Stimulated activated CD4-positive, alpha-beta T cell treated with anti-CD3 and anti-CD28 coated beads, Interleukin-12 subunit alpha, Interleukin-12 subunit beta, amount 100 ng/mL, for 48 hours (primary cell): ENCODE measurements at regions not wholly inside any gene's neighbourhood (a gene's known extent, or its start where the extent isn't known, plus 50 kb on each side); places are given as distances from the start of the nearest gene placed in this dataset.

Source experiments
- DNase-seq, 3 donors: peaks; one replicate each; pipeline ENCODE4 v3.0.0-alpha.2; 2020; ENCODE audit warnings: low read depth in 2 of 3, low spot score in 1 of 3

GRCh38 chrX:149161435-149162088 lies 343.5 kb downstream of the IDS start:
- no peak for DNase-seq

GRCh38 chrX:149157976-149158375 lies 347.1 kb downstream of the IDS start:
- no peak for DNase-seq

- no peak for DNase-seq
Measured at GRCh38 chrX:149152941-149153340, 352.2 kb downstream of the IDS start.

GRCh38 chrX:149151805-149152757 lies 353.0 kb downstream of the IDS start:
- no peak for DNase-seq

- DNase-seq = no peak
Measured at GRCh38 chrX:149145845-149146285, 359.2 kb downstream of the IDS start.

GRCh38 chrX:149131774-149132173 lies 373.3 kb downstream of the IDS start:
- DNase-seq = no peak

GRCh38 chrX:149129767-149130166 lies 375.3 kb downstream of the IDS start:
- DNase-seq = no peak

- no peak for DNase-seq
Measured at GRCh38 chrX:149124526-149125108, 380.5 kb downstream of the IDS start.

GRCh38 chrX:149121206-149121920 lies 383.7 kb downstream of the IDS start:
- no peak for DNase-seq

GRCh38 chrX:149120459-149120858 lies 384.6 kb downstream of the IDS start:
- DNase-seq = no peak

- no peak for DNase-seq
Measured at GRCh38 chrX:149114874-149115273, 390.2 kb downstream of the IDS start.

GRCh38 chrX:149114001-149114400 lies 391.1 kb downstream of the IDS start:
- no peak for DNase-seq

GRCh38 chrX:149097786-149098185 lies 407.3 kb downstream of the IDS start:
- DNase-seq = no peak

- no peak for DNase-seq
Measured at GRCh38 chrX:149092179-149092578, 412.9 kb downstream of the IDS start.

- no peak for DNase-seq
Measured at GRCh38 chrX:149079805-149080406, 425.2 kb downstream of the IDS start.

GRCh38 chrX:149074398-149074797 lies 430.7 kb downstream of the IDS start:
- no peak for DNase-seq

- no peak for DNase-seq
Measured at GRCh38 chrX:149073479-149073878, 431.6 kb downstream of the IDS start.

GRCh38 chrX:149069899-149070298 lies 435.2 kb downstream of the IDS start:
- DNase-seq = no peak

- no peak for DNase-seq
Measured at GRCh38 chrX:149060921-149061320, 444.2 kb downstream of the IDS start.
